Middle frontal gyrus (tissue), 1 donor: ENCODE measurements at regions not wholly inside any gene's neighbourhood (a gene's known extent, or its start where the extent isn't known, plus 50 kb on each side); places are given as distances from the start of the nearest gene placed in this dataset.
"Not testable (repeated sequence)": the region's sequence is repeated elsewhere in the genome, so short reads cannot be mapped to it uniquely, and the experiment has no call there.

Source experiments
- DNase-seq: peaks from one replicate; pipeline ENCODE4 v3.0.0-alpha.2; 2015; ENCODE audit warnings: low spot score; ENCODE audit errors: extremely low spot score

DNA sequence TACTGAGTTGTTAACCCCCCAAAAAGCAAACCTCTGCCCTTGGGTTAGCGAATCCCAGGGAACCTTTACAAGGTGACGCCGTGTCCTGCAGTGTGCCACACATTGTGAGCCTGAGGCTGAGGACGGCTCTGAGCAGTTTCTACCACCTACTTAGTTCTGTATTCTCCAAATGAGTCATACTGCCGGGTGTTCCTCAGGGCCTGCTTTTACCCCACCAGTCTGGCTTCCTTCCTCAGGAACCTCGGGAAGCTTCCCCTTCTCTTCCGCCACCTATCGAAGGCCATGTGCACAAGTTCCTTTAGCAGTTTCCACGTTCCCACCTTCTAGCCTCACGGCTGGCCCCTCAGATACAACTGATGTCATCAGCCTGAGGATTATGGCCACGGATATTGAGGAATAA, 384.0 kb upstream of the TPM1 start:
- DNase-seq = no peak

- DNase-seq = no peak
These were observed 379.0 kb upstream of the TPM1 start for GRCh38 chr15:62663547-62663946.

- DNase-seq = no peak
These were observed 377.1 kb upstream of the TPM1 start for GRCh38 chr15:62665449-62665848.

- DNase-seq = no peak
These were observed 376.5 kb upstream of the TPM1 start for GRCh38 chr15:62666046-62666445.

GRCh38 chr15:62672268-62672667, 370.3 kb upstream of the TPM1 start:
- DNase-seq = no peak

DNA sequence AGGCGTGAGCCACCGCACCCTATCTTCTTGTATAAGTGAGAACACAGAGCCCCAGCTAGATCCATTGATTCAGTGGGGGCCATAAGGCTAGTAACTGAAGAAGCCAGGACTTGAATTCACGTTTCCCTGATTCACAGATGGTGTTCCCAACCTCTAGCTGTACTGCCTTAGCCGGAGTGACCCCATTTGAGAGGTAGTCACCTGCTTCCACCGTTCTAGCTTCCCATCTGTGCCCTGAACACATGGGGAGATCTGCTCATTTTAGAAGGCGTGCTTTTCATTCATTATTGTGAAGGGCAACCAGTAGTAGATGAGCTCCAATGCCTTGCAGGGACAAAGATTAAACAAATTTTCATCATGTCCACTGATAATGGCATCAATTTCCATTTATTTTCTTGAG, 365.7 kb upstream of the TPM1 start:
- DNase-seq = no peak

DNA sequence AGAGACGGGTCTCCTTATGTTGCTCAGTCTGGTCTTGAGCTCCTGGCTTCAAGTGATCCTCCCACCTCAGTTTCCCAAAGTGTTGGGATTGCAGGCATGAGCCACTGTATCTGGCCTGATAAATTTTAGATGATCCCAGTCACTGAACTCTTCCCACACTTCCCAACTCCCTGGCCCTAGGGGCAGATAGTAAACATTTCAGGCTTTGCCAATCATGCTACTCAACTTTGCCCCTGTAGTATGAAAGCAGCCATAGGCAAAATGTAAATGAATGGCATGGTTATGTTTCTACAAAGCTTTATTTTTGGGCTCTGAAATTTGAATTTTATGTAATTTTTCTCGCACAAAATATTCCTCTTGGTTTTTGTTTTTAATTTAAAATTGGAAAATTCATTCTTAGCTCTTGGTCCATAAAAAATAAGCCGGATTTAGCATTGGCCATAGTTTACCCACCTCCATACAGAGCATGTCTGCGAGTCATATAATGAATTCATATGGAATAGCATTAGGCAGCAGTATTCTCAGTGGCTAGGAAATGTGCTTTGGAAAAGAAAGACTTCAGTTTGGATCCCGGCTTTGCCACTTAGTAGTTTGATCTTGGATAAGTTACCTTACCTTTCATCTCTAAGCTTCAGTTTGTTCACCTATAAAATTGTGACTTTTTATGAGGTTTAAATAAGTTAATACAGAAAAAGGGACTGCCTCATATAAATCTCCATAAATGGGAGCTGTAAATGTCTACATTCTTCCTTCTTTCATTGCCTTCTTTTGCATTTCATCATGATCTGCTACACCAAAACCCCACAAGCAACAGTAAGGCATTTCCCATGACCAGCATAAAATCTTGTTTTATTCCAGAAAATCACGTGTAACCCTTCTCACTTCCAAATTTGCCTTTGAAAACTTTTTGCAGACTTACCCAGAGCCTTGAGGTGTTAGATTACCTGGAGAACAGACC, 360.3 kb upstream of the TPM1 start:
- no peak for DNase-seq

DNA sequence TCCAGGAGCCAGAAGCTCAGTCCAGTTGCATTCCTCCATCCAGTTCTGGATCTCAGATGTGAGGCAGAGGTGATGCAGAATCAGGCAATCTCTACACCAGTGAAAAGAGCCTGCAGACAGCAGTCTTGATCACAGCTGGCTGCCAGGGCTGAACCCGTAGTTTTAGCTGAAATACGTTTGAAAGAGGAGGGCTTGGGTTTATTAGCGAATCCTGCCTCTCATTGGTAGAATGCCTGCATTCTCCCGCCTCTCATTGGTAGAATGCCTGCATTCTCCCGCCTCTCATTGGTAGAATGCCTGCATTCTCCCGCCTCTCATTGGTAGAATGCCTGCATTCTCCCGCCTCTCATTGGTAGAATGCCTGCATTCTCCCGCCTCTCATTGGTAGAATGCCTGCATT, 359.4 kb upstream of the TPM1 start:
- not testable (repeated sequence) for DNase-seq

DNA sequence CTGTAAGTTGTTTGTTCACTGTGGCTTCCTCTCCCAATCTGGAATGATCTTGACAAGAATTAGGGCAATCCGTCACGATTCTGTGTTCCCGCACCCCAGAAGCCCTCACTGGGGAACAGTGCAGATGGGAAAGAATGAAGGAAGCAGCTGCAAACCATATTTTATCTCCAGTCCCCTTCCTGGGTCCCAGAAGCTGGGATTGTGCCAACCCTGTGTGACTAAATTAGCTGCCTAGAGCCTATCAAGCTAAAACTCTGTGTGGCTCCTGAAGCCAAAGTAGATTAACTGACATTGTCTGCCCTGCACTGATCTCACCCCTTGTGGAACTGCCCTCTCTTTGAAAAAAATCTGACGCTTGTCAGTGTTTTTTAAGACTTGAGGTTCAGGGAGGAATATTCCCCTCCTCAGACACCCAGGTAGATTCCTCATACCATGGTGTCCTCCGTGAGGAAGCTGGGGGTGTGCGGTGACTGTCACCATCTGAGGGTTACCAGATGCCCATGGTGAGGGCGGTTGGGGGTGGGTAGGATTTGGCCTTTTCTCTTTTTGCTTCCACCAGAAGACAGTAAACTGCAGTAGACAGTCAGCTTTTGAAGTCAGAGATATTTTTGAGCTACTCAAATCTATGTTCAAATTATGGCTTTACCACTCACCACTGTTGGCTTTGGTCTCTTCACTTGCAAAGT, 358.3 kb upstream of the TPM1 start:
- no peak for DNase-seq

GRCh38 chr15:62691008-62691407, 351.5 kb upstream of the TPM1 start:
- DNase-seq = no peak

GRCh38 chr15:62697636-62698035, 344.9 kb upstream of the TPM1 start:
- DNase-seq = no peak

DNA sequence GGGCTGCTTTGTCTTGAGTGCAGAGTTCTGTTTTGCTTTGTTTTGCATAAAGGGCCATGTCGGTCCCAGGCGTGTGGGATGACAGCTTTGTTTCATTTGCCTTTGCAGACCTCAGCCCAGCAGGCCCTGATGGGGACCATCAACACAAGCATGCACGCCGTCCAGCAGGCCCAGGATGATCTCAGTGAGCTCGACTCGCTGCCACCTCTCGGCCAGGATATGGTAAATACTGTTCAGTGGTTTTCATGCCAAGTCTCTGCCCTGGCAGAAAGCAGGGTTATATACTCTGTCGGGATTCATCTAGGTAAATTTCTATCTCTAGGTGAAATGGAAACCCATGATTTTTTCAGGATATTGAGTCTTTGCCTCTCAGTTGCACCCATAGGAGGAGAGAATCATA, 343.9 kb upstream of the TPM1 start:
- DNase-seq = no peak

DNA sequence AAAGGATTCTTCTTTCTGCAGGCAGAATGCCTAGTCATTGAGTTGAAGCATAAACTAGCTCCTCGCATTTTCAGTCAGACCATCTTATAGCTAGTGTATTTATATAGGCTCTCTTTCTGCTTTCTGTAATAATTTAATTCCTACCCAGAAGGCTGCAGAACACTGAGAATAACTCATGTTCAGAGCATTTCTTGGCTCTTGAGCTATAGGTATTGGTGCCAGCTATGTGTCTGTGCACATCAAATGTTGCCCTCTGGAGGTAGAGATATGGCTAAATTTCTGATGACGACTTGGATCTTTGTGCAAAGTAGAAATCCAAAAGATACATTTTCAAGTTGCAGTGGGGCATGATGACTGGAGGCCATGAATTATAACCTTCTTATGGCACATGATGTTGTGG, 336.2 kb upstream of the TPM1 start:
- no peak for DNase-seq

GRCh38 chr15:62708470-62708869, 334.1 kb upstream of the TPM1 start:
- no peak for DNase-seq

- DNase-seq = no peak
These were observed 333.3 kb upstream of the TPM1 start for GRCh38 chr15:62709261-62709660.

GRCh38 chr15:62711691-62712454, 330.7 kb upstream of the TPM1 start:
- DNase-seq = no peak

DNA sequence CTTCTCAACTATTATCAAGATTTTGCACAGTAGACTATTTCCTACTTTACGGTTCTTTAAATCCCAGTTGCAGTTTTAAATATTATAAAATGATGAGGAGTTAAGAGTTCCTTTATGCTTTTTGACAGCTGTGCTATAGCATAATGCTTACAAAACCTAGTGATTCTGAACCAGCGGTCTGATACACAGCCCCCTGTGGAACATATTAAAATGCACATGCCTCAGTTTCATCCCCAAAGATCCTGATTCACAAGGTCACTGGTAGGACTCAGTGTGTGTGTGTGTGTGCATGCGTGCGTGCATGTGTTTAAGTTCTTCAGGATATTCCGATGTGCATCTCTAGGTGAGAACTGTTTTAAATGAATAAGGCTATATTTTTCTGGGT, 330.1 kb upstream of the TPM1 start:
- DNase-seq = no peak

DNA sequence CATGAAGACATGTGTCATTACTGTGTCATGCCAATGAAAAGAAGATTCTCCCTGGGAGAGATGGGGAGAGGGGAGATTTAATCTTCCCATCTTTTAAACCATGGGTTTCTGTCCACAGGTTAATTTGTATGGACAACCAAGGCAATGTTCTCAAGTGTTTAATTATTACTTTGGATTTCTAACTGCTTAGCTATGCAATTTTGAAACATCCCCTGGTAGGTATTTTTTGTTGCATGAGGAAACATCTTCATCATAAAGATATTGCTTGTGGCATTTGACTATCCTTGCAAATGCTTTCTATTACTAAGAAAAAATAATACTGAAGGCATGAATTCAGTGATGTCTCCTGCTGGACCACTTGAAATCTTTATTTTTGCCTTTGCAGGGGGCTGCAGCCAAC, 326.6 kb upstream of the TPM1 start:
- no peak for DNase-seq

- DNase-seq = no peak
These were observed 325.1 kb upstream of the TPM1 start for GRCh38 chr15:62717496-62717895.

- no peak for DNase-seq
These were observed 323.2 kb upstream of the TPM1 start for GRCh38 chr15:62719316-62719715.

- DNase-seq = no peak
These were observed 320.3 kb upstream of the TPM1 start for GRCh38 chr15:62722237-62722636.

DNA sequence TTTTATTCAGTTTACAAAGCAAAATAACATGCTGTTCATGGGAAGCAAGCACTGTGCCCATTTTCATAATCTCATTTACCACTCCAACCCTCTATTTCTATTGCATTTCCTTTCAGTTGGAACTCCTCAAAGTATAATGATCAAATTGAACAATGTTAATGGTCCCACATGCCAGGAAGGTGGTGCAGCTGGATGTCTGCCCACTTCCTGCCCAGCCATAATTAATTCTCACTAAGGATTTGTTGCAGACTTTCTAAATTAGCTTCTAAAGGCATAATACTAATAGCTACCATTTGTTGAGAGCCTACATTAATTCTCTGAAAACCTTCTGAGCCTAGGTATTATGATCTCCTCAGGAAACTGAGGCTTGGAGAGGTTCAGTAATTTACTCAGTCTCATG, 316.1 kb upstream of the TPM1 start:
- no peak for DNase-seq
